Endothelial cell of umbilical vein (primary cell): ENCODE measurements at regions not wholly inside any gene's neighbourhood (a gene's known extent, or its start where the extent isn't known, plus 50 kb on each side); places are given as distances from the start of the nearest gene placed in this dataset.

ENCODE experiments used
- BruUV-seq: library from RNA; stranded (reverse); fragments of 400-500 nt; replicated peaks from 2 replicates; lab custom pipeline; 2021; lab: Mats Ljungman, UMichigan
- CTCF ChIA-PET: fragments of 300-600, 350-600 bp; sonication (Branson Sonifier 250); formaldehyde crosslinking; loops from one replicate; lab custom pipeline; 2021; ENCODE audit warnings: antibody characterized with exemption, inconsistent platforms; lab: Charles Lee
- POLR2A ChIA-PET: fragments of 300-600, 350-600 bp; sonication (Branson Sonifier 250); formaldehyde crosslinking; loops from one replicate; lab custom pipeline; 2021; ENCODE audit warnings: antibody characterized with exemption, inconsistent platforms; lab: Charles Lee
- DNase-seq: peaks from one replicate; pipeline ENCODE4 v3.0.0-alpha.2; 2011; ENCODE audit warnings: low read depth, low spot score
- FAIRE-seq: peaks from 2 replicates; lab custom pipeline; 2011; peaks lifted over from hg19 to GRCh38; lab: Jason Lieb, UNC
- H2AFZ ChIP-seq: 2 replicates; pipeline ENCODE4 v1.6.0; 2012; ENCODE audit warnings: low read depth, low read length, control low read depth, inconsistent platforms
- H3K27ac ChIP-seq: 2 replicates; pipeline ENCODE4 v1.5.1; 2011; ENCODE audit warnings: low read depth, mild to moderate bottlenecking, control low read depth, low read length, moderate library complexity; ENCODE audit not compliant: insufficient read depth
- H3K27me3 ChIP-seq, 2 experiments: 2 replicates each; pipeline versions ENCODE4 v1.6.0 to v1.6.1; 2011; ENCODE audit warnings: low read length in 2 of 2, mixed read lengths in 1 of 2; ENCODE audit not compliant: control insufficient read depth in 2 of 2, insufficient read depth in 2 of 2
- H3K36me3 ChIP-seq, 2 experiments: 2 replicates in 1 of 2; 3 replicates in 1 of 2; pipeline ENCODE4 v1.5.1; 2011; ENCODE audit warnings: low read length in 2 of 2, mild to moderate bottlenecking in 1 of 2, moderate library complexity in 1 of 2; ENCODE audit not compliant: control insufficient read depth in 2 of 2, insufficient read depth in 2 of 2; ENCODE audit errors: extremely low read depth in 1 of 2
- H3K4me1 ChIP-seq: 3 replicates; pipeline ENCODE4 v1.5.1; 2011; ENCODE audit warnings: mild to moderate bottlenecking, low read length; ENCODE audit not compliant: control insufficient read depth, insufficient read depth; ENCODE audit errors: extremely low read depth
- H3K4me2 ChIP-seq: 2 replicates; pipeline ENCODE4 v1.6.1; 2011; ENCODE audit warnings: low read length, control low read depth, mixed read lengths; ENCODE audit not compliant: insufficient read depth
- H3K4me3 ChIP-seq, 3 experiments: fragments of 200-600 bp in 1 of 3; sonication (generic), shearing (Covaris generic) in 1 of 3; replicated peaks in 1 of 3; 2 replicates each; pipeline ENCODE4 v1.5.1; 2011 to 2016; ENCODE audit warnings: control low read depth in 3 of 3, low read length in 3 of 3, mild to moderate bottlenecking in 2 of 3, inconsistent platforms in 1 of 3, low read depth in 1 of 3, moderate library complexity in 1 of 3; ENCODE audit not compliant: insufficient read depth in 1 of 3
- H3K79me2 ChIP-seq: 2 replicates; pipeline ENCODE4 v1.6.0; 2012; ENCODE audit warnings: low read length, inconsistent platforms; ENCODE audit not compliant: control insufficient read depth, insufficient read depth
- H3K9ac ChIP-seq: replicated peaks from 2 replicates; pipeline ENCODE3; 2011; ENCODE audit warnings: low read length, control low read depth; ENCODE audit not compliant: insufficient read depth; ENCODE audit errors: extremely low read depth
- H3K9me1 ChIP-seq: replicated peaks from 3 replicates; pipeline ENCODE4 v1.6.0; 2011; ENCODE audit warnings: mild to moderate bottlenecking, low read length; ENCODE audit not compliant: control insufficient read depth, insufficient read depth; ENCODE audit errors: extremely low read depth
- H3K9me3 ChIP-seq: replicated peaks from 2 replicates; pipeline ENCODE4 v1.5.1; 2012; ENCODE audit warnings: low read length, inconsistent platforms; ENCODE audit not compliant: control insufficient read depth, insufficient read depth
- H4K20me1 ChIP-seq: replicated peaks from 2 replicates; pipeline ENCODE3; 2011; ENCODE audit warnings: mild to moderate bottlenecking, low read length; ENCODE audit not compliant: control insufficient read depth, insufficient read depth; ENCODE audit errors: extremely low read depth
- EZH2 ChIP-seq: IDR thresholded peaks from 2 replicates; pipeline ENCODE4 v1.6.1; 2012; ENCODE audit warnings: borderline replicate concordance, low read depth, mild to moderate bottlenecking, moderate library complexity, low read length, inconsistent platforms; ENCODE audit not compliant: severe bottlenecking
- FOS ChIP-seq: IDR thresholded peaks from 2 replicates; pipeline ENCODE4 v1.6.1; 2011; ENCODE audit warnings: mild to moderate bottlenecking, low read length, moderate library complexity, borderline replicate concordance; ENCODE audit not compliant: insufficient read depth
- GATA2 ChIP-seq: IDR thresholded peaks from 2 replicates; pipeline ENCODE4 v1.7.0; 2011; ENCODE audit warnings: low read depth, mild to moderate bottlenecking, moderate library complexity, mixed read lengths, low read length; ENCODE audit not compliant: insufficient read length, insufficient read depth
- JUN ChIP-seq: IDR thresholded peaks from 2 replicates; pipeline ENCODE4 v1.6.1; 2011; ENCODE audit warnings: borderline replicate concordance, low read depth; ENCODE audit not compliant: insufficient read length, insufficient read depth
- MYC ChIP-seq: IDR thresholded peaks from one replicate; pipeline ENCODE4 v1.6.1; 2011; ENCODE audit warnings: mild to moderate bottlenecking, low read depth, low read length
- POLR2A ChIP-seq: IDR thresholded peaks from 2 replicates; pipeline ENCODE4 v1.6.1; 2012; ENCODE audit warnings: low read depth, mild to moderate bottlenecking, control low read depth, low read length
- POLR2AphosphoS5 ChIP-seq: IDR thresholded peaks from 2 replicates; pipeline ENCODE4 v1.6.1; 2012; ENCODE audit warnings: low read depth, mild to moderate bottlenecking, control low read depth, low read length, moderate library complexity; ENCODE audit not compliant: insufficient read depth
- dilution Hi-C: fragments of 300-500 bp; cut with MboI; formaldehyde crosslinking; loops from one replicate; pipeline ENCODE4 v1.15.0; 2019; ENCODE audit warnings: low sequenced_read_pairs; ENCODE audit not compliant: extremely low pct_ligation_motif_present
- intact Hi-C: fragments of 100-400 bp; cut with micrococcal nuclease; formaldehyde crosslinking; loops from one replicate; pipeline ENCODE4 v1.10.0; 2022
- TF ChIP-seq, protein P1 (sequence below), 2 donors: IDR thresholded peaks; 1 replicate in 1 of 2; 2 replicates in 1 of 2; pipeline ENCODE4 v1.5.1; 2011; ENCODE audit warnings: low read length in 2 of 2, mild to moderate bottlenecking in 2 of 2, moderate library complexity in 2 of 2, control low read depth in 1 of 2, inconsistent platforms in 1 of 2, low read depth in 1 of 2; ENCODE audit not compliant: insufficient read depth in 1 of 2; ENCODE audit errors: extremely low read depth in 1 of 2
- TF ChIP-seq, protein P2 (sequence below): IDR thresholded peaks from 2 replicates; pipeline ENCODE4 v1.6.1; 2011; ENCODE audit not compliant: insufficient read depth, insufficient read length

DNA sequence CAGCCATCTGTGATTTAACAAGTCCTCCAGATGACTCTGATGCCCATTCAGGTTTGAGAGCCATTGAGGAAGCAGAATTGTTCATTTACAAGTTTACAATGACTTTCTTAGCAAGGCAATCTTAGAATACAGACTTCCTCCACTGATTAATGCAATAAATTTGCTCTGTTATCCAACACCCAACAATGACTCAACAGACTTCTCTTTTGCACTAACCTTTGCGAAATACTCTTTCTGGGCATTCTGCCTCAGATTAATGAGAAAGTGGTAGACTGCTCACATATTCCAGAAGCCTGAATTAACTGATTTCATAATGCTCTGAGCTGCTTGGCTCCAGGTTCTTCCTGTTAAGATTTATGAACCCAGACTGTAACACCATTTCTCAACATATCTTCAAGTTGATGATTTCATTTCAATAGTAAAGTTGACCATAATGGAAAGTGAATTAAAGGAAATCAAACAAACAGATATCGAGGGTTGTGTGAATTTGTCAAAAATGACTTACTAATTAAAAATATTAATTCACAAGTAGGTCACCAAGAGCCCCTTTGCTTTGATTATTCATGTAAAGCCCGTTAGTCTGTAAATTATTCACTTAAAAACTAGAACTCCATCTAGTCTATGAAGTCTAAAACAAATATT is 70.5 kb upstream of the BLID start:
- CTCF ChIA-PET: interaction anchor here (1.0 to 4.0 kb wide), 2 partner anchors 10 to 16 kb away, joined by 3 to 27 read pairs; no protein-coding TSS in a partner anchor
- Histone ChIP-seq H3K9me1 (no peaks in the 10 kb centered on the region), H3K9ac (no peak overlapping the region), H3K4me1 (peaks cover 48% of the 10 kb centered on the region), H3K4me2 (no peak overlapping the region), H3K9me3 (no peaks in the 10 kb centered on the region), H3K27me3 (no peaks in the 10 kb centered on the region), H3K27ac (peak overlapping the region; percentile 46), H3K4me3 (no peak overlapping the region), H2AFZ (no peak overlapping the region), H3K79me2 (peaks cover 2% of the 10 kb centered on the region), H4K20me1 (no peaks in the 10 kb centered on the region), H3K36me3 (no peaks in the 10 kb centered on the region)
- intact Hi-C loops: no loop called here
- FAIRE-seq (peak; percentile 52), DNase-seq (peak; percentile 93)
- dilution Hi-C loops: no loop called here
- POLR2A ChIA-PET: no interaction called here
- TF ChIP-seq EZH2: no peak
- peak; percentile 74 for TF ChIP-seq GATA2
- peak; percentile 65 for TF ChIP-seq FOS
- TF ChIP-seq POLR2AphosphoS5: peak; percentile 48
- TF ChIP-seq JUN: peak; percentile 27
- TF ChIP-seq POLR2A: no peak
- BruUV-seq: TSS peak; percentile 58

DNA sequence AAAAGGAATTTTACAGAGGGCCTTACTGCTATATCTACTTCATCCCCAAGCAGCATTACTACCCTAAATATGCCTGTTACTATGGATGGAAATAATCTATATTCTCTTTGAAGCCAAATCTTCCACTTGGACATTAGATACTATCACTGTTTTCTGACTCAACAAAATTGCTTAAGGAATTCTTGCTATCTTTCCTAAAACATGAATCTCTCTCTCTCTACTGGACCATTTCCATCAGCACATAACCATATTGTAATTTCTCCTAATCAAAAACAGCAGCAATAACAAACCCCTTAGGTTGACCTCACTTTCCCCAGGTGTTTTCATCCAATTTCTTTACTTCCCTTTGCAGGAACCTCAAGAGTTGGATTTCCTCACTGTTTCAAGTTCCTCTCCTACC is 67.9 kb upstream of the BLID start:
- Histone ChIP-seq H3K9me3 (no peaks in the 10 kb centered on the region), H2AFZ (no peak overlapping the region), H3K36me3 (no peaks in the 10 kb centered on the region), H3K9ac (no peak overlapping the region), H3K27me3 (no peaks in the 10 kb centered on the region), H3K4me1 (peaks cover 46% of the 10 kb centered on the region), H3K9me1 (no peaks in the 10 kb centered on the region), H3K79me2 (peaks cover 12% of the 10 kb centered on the region), H4K20me1 (no peaks in the 10 kb centered on the region), H3K4me2 (no peak overlapping the region), H3K4me3 (no peak overlapping the region), H3K27ac (no peak overlapping the region)
- no peak for DNase-seq
- POLR2A ChIA-PET: no interaction called here
- dilution Hi-C loops (no loop called here), intact Hi-C loops (no loop called here)
- FAIRE-seq: no peak
- CTCF ChIA-PET: no interaction called here
- BruUV-seq: no TSS peak
- no peak for TF ChIP-seq FOS
- TF ChIP-seq EZH2: no peak
- TF ChIP-seq POLR2AphosphoS5: no peak
- TF ChIP-seq JUN: no peak
- TF ChIP-seq, protein P1, sequence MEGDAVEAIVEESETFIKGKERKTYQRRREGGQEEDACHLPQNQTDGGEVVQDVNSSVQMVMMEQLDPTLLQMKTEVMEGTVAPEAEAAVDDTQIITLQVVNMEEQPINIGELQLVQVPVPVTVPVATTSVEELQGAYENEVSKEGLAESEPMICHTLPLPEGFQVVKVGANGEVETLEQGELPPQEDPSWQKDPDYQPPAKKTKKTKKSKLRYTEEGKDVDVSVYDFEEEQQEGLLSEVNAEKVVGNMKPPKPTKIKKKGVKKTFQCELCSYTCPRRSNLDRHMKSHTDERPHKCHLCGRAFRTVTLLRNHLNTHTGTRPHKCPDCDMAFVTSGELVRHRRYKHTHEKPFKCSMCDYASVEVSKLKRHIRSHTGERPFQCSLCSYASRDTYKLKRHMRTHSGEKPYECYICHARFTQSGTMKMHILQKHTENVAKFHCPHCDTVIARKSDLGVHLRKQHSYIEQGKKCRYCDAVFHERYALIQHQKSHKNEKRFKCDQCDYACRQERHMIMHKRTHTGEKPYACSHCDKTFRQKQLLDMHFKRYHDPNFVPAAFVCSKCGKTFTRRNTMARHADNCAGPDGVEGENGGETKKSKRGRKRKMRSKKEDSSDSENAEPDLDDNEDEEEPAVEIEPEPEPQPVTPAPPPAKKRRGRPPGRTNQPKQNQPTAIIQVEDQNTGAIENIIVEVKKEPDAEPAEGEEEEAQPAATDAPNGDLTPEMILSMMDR (IDR thresholded peaks at IDR 0.05; ENCODE audit: extremely low read depth in 1 of 2, insufficient read depth in 1 of 2, low read depth in 1 of 2, low read length in 2 of 2): no peak
- TF ChIP-seq, protein P2, sequence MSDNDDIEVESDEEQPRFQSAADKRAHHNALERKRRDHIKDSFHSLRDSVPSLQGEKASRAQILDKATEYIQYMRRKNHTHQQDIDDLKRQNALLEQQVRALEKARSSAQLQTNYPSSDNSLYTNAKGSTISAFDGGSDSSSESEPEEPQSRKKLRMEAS: no peak
- no peak for TF ChIP-seq MYC
- no peak for TF ChIP-seq POLR2A
- TF ChIP-seq GATA2: no peak
